ENCODE measurements at regions not wholly inside any gene's neighbourhood (a gene's known extent, or its start where the extent isn't known, plus 50 kb on each side); places are given as distances from the start of the nearest gene placed in this dataset.
"Not testable (repeated sequence)": the region's sequence is repeated elsewhere in the genome, so short reads cannot be mapped to it uniquely, and the experiment has no call there.

DNA sequence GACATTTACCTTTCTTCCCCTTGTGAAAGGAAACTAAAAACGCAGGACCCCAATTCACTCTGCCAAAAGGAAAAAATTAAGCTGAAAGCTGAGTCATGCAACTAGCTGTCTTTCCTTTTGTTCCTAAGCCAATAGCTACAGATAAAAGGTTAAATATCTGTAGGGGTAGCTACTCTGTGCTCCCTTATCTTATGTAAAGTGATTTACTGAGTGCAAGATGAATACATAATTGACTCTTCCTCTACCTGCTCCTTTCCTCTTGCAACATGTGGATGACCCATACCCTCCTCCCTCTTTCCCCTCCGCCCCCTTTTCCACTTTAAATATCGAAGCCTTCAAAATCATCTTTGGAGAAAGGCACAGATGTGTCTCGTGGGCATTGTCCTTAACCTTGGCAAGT lies 68.0 kb upstream of the ZNF157 start:
- H3K4me3 ChIP-seq: no peak overlapping the region
- H2AFZ ChIP-seq: 0 out of 2 replicates have a peak overlapping the region, but pooled peaks have one; percentile 43

DNA sequence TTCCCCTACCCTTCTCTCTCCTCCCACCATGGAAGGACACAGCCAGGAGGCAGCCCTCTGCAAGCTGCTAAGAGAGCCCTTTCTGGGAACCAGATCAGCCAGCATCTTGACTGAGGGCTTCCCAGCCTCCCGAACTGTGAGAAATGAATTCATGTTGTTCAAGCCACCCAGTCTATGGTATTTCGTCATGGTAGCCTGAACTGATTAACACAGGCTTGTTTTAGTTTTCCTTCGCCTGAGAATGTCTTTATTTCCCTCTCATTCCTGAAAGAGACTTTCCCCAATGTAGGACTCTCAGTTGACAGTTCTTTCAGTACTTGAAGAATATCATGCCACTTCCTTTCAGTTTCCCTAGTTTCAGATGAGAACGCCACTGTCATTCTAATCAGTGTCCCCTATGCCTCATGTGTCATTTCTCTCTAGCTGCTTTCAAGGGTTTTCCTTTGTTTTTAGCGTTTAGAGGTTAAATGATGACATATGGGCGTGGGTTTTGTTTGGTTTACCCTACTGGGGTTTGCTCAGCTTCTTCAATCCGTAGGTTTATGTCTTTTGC lies 63.8 kb upstream of the ZNF157 start:
- BruUV-seq (replicated peaks); H3K9me2 ChIP-seq (ENCODE audit: insufficient read depth); H3K4me3 ChIP-seq; H3K4me2 ChIP-seq; H4K20me1 ChIP-seq (ENCODE audit: insufficient read depth); H3K79me2 ChIP-seq (ENCODE audit: low read depth); H2AFZ ChIP-seq; DNase-seq; H3F3A ChIP-seq (ENCODE audit: insufficient read depth, low read depth); CTCF ChIA-PET; POLR2A ChIA-PET (ENCODE audit: unreplicated experiment); H3K36me3 ChIP-seq (ENCODE audit: low read depth); H3K27me3 ChIP-seq (ENCODE audit: insufficient read depth, low read depth); H3K9me3 ChIP-seq (ENCODE audit: insufficient read depth, low read depth); H3K27ac ChIP-seq; intact Hi-C loops (cut with micrococcal nuclease; ENCODE audit: unreplicated experiment): not testable (repeated sequence)
- H3K4me1 ChIP-seq (replicated peaks; ENCODE audit: insufficient read depth): peaks cover 12% of the 10 kb centered on the region; the same call in 1 of the 2 replicates

More for the DNA sequence above, 68.0 kb upstream of the ZNF157 start:
- CTCF ChIA-PET: no interaction called here
- TF ChIP-seq EZH2 (IDR thresholded peaks at IDR 0.05; ENCODE audit: low read depth): no peak
- TF ChIP-seq, protein P1, sequence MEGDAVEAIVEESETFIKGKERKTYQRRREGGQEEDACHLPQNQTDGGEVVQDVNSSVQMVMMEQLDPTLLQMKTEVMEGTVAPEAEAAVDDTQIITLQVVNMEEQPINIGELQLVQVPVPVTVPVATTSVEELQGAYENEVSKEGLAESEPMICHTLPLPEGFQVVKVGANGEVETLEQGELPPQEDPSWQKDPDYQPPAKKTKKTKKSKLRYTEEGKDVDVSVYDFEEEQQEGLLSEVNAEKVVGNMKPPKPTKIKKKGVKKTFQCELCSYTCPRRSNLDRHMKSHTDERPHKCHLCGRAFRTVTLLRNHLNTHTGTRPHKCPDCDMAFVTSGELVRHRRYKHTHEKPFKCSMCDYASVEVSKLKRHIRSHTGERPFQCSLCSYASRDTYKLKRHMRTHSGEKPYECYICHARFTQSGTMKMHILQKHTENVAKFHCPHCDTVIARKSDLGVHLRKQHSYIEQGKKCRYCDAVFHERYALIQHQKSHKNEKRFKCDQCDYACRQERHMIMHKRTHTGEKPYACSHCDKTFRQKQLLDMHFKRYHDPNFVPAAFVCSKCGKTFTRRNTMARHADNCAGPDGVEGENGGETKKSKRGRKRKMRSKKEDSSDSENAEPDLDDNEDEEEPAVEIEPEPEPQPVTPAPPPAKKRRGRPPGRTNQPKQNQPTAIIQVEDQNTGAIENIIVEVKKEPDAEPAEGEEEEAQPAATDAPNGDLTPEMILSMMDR (conservative IDR thresholded peaks at IDR 0.05): no peak
- Histone ChIP-seq H3K27ac (peak overlapping the region; percentile 79), H3K27me3 (ENCODE audit: insufficient read depth, low read depth) (no peaks in the 10 kb centered on the region), H3F3A (ENCODE audit: insufficient read depth, low read depth) (peaks cover 1% of the 10 kb centered on the region; the same call in 1 of the 2 replicates), H3K4me1 (replicated peaks; ENCODE audit: insufficient read depth) (peaks cover 13% of the 10 kb centered on the region), H3K9me2 (ENCODE audit: insufficient read depth) (no peaks in the 10 kb centered on the region), H3K4me2 (peak overlapping the region; percentile 60; the same call in 1 of the 2 replicates), H3K79me2 (ENCODE audit: low read depth) (no peaks in the 10 kb centered on the region), H3K9me3 (ENCODE audit: insufficient read depth, low read depth) (no peaks in the 10 kb centered on the region), H3K36me3 (ENCODE audit: low read depth) (no peaks in the 10 kb centered on the region), H4K20me1 (ENCODE audit: insufficient read depth) (no peaks in the 10 kb centered on the region)
- no TSS peak for BruUV-seq (replicated peaks)
- POLR2A ChIA-PET (ENCODE audit: unreplicated experiment): no interaction called here
- intact Hi-C loops (cut with micrococcal nuclease; ENCODE audit: unreplicated experiment): no loop called here
- no peak for DNase-seq

DNA sequence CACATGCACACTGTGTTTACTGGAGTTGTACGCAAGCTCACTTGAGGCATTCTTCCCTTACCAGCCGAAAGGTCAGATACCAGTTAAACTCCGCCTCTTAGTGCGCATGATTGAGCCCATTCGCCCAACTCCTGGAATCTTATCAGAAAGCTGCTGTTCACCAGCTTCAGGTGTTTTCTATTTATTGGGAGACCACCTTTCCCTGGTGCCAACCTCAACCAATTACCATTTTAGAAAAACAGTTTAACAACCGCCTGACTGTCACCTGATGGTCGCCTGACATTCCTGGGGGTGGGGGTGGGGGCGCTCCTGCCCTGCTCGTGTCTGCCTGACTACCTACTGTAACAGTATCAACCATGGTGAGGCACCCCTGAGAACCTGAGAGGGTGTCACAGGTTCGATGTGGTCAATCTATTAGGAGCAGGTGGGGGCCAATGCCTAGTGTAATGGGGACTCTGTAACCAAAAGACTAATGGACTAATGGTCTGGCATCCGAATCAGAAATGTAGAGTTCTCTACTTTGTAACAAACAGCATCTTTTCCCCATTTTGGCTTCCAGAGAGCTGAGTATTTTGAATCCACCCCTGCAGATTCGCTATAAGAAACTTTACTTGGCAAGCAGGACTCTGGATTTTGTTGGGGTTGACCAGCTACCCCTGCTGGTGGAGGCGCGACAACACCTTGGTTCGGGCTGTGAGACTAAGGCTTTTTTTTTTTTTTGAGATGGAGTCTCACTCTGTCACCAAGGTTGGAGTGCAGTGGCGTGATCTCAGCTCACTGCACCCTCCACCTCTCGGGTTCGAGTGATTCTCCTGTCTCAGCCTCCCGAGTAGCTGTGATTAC lies 58.2 kb upstream of the ZNF157 start:
- TF ChIP-seq, protein P1 (conservative IDR thresholded peaks at IDR 0.05): peak; percentile 59
- no peak for TF ChIP-seq EZH2 (IDR thresholded peaks at IDR 0.05; ENCODE audit: low read depth)
- H3K27ac ChIP-seq: no peak overlapping the region
- no peak overlapping the region for H3K4me3 ChIP-seq
- no peaks in the 10 kb centered on the region for H3K79me2 ChIP-seq (ENCODE audit: low read depth)
- no peaks in the 10 kb centered on the region for H4K20me1 ChIP-seq (ENCODE audit: insufficient read depth)
- H3K4me1 ChIP-seq (replicated peaks; ENCODE audit: insufficient read depth): no peaks in the 10 kb centered on the region
- no peak overlapping the region for H3K4me2 ChIP-seq
- H3F3A ChIP-seq (ENCODE audit: insufficient read depth, low read depth): no peaks in the 10 kb centered on the region
- no peak overlapping the region for H2AFZ ChIP-seq
- DNase-seq: peak; percentile 40 to 45
- no peaks in the 10 kb centered on the region for H3K9me3 ChIP-seq (ENCODE audit: insufficient read depth, low read depth)
- intact Hi-C loops (cut with micrococcal nuclease; ENCODE audit: unreplicated experiment): loop anchor here (5.0 kb wide), 1 partner anchor 95 kb away; the partner anchor contains the start of gene CDK16
- ChIA-PET POLR2A (ENCODE audit: unreplicated experiment) (no interaction called here), CTCF (interaction anchor here (0.7 kb wide), 2 partner anchors 67 to 81 kb away, joined by 3 to 6 read pairs; no protein-coding TSS in a partner anchor)
- no peaks in the 10 kb centered on the region for H3K27me3 ChIP-seq (ENCODE audit: insufficient read depth, low read depth)
- no peaks in the 10 kb centered on the region for H3K36me3 ChIP-seq (ENCODE audit: low read depth)
- no TSS peak for BruUV-seq (replicated peaks)
- H3K9me2 ChIP-seq (ENCODE audit: insufficient read depth): no peaks in the 10 kb centered on the region
